Medulla oblongata (tissue), 1 donor: ENCODE measurements at regions not wholly inside any gene's neighbourhood (a gene's known extent, or its start where the extent isn't known, plus 50 kb on each side); places are given as distances from the start of the nearest gene placed in this dataset.

ENCODE experiments used
- DNase-seq: peaks from one replicate; pipeline ENCODE4 v3.0.0-alpha.2; 2015; ENCODE audit errors: extremely low spot score

GRCh38 chr12:116381240-116381743, 103.8 kb upstream of the MED13L start:
- no peak for DNase-seq

- DNase-seq, result no peak
Measured at GRCh38 chr12:116381744-116382685, 104.5 kb upstream of the MED13L start.

GRCh38 chr12:116382686-116383530, 105.4 kb upstream of the MED13L start:
- peak; percentile 43 for DNase-seq

GRCh38 chr12:116384175-116384574, 106.7 kb upstream of the MED13L start:
- DNase-seq, result no peak

GRCh38 chr12:116384691-116385485, 107.4 kb upstream of the MED13L start:
- no peak for DNase-seq

- DNase-seq, result no peak
Measured at GRCh38 chr12:116385486-116386217, 108.2 kb upstream of the MED13L start.

- no peak for DNase-seq
Measured at GRCh38 chr12:116389326-116389725, 111.8 kb upstream of the MED13L start.

- peak; percentile 40 for DNase-seq
Measured at GRCh38 chr12:116389990-116390389, 112.5 kb upstream of the MED13L start.

- no peak for DNase-seq
Measured at GRCh38 chr12:116390401-116391335, 113.2 kb upstream of the MED13L start.

- no peak for DNase-seq
Measured at GRCh38 chr12:116391501-116391900, 114.0 kb upstream of the MED13L start.

- no peak for DNase-seq
Measured at GRCh38 chr12:116392061-116392460, 114.6 kb upstream of the MED13L start.

GRCh38 chr12:116393255-116393654, 115.8 kb upstream of the MED13L start:
- no peak for DNase-seq

GRCh38 chr12:116393859-116394650, 116.6 kb upstream of the MED13L start:
- no peak for DNase-seq

- no peak for DNase-seq
Measured at GRCh38 chr12:116395396-116395795, 117.9 kb upstream of the MED13L start.

GRCh38 chr12:116397148-116397547, 119.7 kb upstream of the MED13L start:
- DNase-seq, result no peak

GRCh38 chr12:116398193-116398592, 120.7 kb upstream of the MED13L start:
- no peak for DNase-seq

GRCh38 chr12:116399055-116399454, 121.6 kb upstream of the MED13L start:
- DNase-seq, result no peak

- peak; percentile 64 for DNase-seq
Measured at GRCh38 chr12:116400636-116401372, 123.3 kb upstream of the MED13L start.
